ENCODE measurements at regions not wholly inside any gene's neighbourhood (a gene's known extent, or its start where the extent isn't known, plus 50 kb on each side); places are given as distances from the start of the nearest gene placed in this dataset.

DNA sequence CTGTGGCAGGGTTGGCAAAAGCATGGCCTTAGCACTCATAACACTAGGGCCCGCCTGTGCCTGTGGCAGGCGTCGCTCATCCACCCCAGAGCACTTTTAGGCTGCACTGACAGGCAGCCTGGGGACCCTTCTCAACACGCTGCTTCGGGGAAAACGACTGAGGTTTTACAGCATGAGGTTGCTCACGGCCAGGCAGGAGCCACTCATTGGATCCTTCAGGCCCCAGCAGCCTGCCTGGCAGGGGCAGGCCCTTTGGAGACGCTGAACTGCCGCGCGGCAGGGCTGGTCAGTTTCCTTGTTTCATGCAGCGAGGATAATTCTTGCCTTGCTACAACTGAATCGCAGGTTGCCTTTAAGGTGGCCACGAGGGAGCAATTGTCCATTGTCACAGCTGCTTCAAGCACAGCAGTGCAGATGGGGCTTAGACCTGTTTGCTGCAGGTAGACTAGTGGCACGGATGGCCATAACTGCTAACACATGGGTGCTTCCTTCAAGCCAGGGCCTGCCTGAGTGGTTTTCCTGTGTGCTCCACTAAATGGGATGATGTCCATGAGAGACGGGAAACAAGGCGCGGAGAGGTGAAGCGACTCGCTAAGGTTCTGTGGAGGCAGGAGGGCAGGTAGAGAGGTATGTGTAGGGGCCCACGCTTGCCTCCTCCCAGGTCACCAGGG, 49.9 kb upstream of the HS6ST1 start:
- Mint-ChIP-seq H3K9me3 (ENCODE audit: unreplicated experiment) (peaks cover 11% of the 10 kb centered on the region), H3K4me3 (ENCODE audit: unreplicated experiment) (no peak overlapping the region), H3K4me1 (ENCODE audit: low read depth, unreplicated experiment) (peaks cover 19% of the 10 kb centered on the region), H3K36me3 (ENCODE audit: unreplicated experiment) (no peaks in the 10 kb centered on the region), H3K27ac (ENCODE audit: unreplicated experiment) (peak overlapping the region; percentile 64), H3K27me3 (ENCODE audit: unreplicated experiment) (peaks cover 2% of the 10 kb centered on the region)
- TF ChIP-seq, protein P1, sequence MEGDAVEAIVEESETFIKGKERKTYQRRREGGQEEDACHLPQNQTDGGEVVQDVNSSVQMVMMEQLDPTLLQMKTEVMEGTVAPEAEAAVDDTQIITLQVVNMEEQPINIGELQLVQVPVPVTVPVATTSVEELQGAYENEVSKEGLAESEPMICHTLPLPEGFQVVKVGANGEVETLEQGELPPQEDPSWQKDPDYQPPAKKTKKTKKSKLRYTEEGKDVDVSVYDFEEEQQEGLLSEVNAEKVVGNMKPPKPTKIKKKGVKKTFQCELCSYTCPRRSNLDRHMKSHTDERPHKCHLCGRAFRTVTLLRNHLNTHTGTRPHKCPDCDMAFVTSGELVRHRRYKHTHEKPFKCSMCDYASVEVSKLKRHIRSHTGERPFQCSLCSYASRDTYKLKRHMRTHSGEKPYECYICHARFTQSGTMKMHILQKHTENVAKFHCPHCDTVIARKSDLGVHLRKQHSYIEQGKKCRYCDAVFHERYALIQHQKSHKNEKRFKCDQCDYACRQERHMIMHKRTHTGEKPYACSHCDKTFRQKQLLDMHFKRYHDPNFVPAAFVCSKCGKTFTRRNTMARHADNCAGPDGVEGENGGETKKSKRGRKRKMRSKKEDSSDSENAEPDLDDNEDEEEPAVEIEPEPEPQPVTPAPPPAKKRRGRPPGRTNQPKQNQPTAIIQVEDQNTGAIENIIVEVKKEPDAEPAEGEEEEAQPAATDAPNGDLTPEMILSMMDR (IDR thresholded peaks at IDR 0.05; ENCODE audit: partially characterized antibody, unreplicated experiment): no peak
- no peak for DNase-seq

DNA sequence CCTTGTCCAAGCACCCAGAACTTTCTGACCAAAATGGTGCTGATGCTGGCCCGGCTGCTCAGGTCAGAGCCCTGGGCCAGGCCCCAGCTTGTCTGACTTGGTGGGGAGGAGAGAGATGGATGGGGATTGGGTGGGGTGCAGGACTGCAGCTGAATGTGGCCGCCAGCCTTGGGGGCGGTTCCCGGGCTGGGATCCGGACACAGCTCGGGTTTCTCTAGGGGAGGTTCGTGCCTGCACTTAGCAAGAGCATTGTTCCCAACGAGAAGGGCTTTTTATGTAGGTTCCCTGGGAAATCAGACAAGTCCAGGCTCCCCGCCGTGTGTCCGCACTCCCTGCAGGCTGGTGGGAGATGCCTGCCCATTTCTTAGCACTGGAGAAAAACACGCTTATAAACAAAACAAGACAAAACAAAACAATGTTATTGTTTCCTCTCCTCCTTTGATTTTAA, 50.5 kb upstream of the HS6ST1 start:
- TF ChIP-seq, protein P1 (IDR thresholded peaks at IDR 0.05; ENCODE audit: partially characterized antibody, unreplicated experiment): no peak
- H3K9me3 Mint-ChIP-seq (ENCODE audit: unreplicated experiment): peaks cover 11% of the 10 kb centered on the region
- no peak overlapping the region for H3K4me3 Mint-ChIP-seq (ENCODE audit: unreplicated experiment)
- H3K27ac Mint-ChIP-seq (ENCODE audit: unreplicated experiment): peak overlapping the region; percentile 64
- peaks cover 19% of the 10 kb centered on the region for H3K4me1 Mint-ChIP-seq (ENCODE audit: low read depth, unreplicated experiment)
- H3K36me3 Mint-ChIP-seq (ENCODE audit: unreplicated experiment): no peaks in the 10 kb centered on the region
- DNase-seq: no peak
- peaks cover 2% of the 10 kb centered on the region for H3K27me3 Mint-ChIP-seq (ENCODE audit: unreplicated experiment)

DNA sequence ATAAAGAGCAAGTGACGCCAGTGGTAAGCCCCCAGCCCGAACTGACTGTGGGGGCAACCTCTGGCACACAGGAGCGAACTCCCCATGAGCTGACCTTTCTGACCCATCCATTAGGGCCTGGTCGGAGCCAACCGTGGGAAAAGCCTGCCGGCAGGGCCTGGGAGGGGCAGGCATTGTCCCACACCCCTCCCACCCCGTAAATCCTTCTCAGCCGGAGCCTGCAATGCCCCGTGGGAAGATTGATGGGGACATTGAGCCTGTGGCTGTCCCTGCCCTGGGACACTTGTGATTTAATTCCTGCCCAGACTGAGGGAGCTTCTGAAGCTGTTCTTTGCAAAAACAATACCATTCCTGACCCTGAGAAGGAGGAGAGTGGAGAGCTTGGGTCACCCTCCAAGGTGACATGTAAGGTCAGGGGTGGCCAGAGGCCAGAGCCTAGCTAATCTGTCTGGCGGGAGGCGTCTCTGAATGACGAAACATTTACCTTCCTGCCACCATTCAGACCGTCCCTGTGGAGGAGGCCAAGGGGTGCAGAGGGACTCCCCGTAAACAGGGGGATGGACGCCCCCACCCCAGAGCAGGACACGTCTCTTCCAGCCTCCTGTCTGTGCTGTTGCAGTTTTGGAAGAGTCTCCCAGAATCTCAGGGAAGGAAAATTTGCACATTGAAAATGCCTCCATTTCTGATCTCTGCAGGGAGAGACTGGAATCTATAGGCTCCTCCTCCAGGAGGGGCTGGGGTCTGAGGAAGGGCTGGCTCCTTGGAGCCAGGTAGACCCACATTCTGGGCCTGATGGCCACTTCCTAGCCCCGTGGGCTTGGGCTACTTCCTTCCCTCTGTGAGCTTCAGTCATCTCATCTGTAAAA, 51.2 kb upstream of the HS6ST1 start:
- Mint-ChIP-seq H3K36me3 (ENCODE audit: unreplicated experiment) (no peaks in the 10 kb centered on the region), H3K4me1 (ENCODE audit: low read depth, unreplicated experiment) (peaks cover 19% of the 10 kb centered on the region), H3K27me3 (ENCODE audit: unreplicated experiment) (peaks cover 2% of the 10 kb centered on the region), H3K27ac (ENCODE audit: unreplicated experiment) (no peak overlapping the region), H3K9me3 (ENCODE audit: unreplicated experiment) (peaks cover 11% of the 10 kb centered on the region), H3K4me3 (ENCODE audit: unreplicated experiment) (no peak overlapping the region)
- TF ChIP-seq, protein P1 (IDR thresholded peaks at IDR 0.05; ENCODE audit: partially characterized antibody, unreplicated experiment): no peak
- no peak for DNase-seq

DNA sequence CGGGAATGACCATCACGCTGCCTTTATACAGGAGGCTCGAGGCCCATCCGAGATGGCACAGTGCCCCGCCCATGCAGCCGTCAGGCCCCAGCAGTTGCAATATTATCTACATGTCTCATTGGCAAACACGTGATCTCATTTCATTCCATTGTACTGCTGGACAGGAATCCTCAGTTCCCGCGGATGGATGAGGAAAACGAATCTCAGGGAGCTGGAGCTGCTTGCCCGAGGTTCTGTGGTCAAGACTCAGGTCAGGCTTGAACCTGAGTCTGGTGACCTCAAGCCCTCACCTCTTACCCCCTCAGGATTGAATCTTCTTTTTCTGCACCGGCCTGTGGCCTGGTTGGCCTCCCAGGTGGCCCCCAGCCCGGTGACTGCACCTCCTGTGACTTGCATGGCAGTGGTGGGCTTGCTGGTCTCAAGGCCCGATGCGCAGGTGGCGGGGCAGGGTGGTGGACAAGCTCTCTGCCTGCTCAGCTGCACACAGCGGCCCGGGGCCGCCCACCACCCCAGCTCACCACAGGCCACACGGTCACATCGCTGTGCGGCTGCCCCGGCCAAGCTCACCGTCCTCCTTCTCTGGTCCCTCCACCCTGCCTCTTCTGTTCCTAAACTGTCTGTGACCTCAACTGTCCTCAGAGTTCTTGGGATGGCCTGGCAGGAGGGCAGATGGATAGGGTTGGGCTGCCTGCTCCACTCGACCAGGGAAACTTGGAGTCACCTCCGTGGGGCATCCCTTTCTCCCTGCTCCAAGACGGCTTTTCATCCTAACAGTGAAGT, 52.0 kb upstream of the HS6ST1 start:
- peaks cover 19% of the 10 kb centered on the region for H3K4me1 Mint-ChIP-seq (ENCODE audit: low read depth, unreplicated experiment)
- TF ChIP-seq, protein P1 (IDR thresholded peaks at IDR 0.05; ENCODE audit: partially characterized antibody, unreplicated experiment): no peak
- H3K27me3 Mint-ChIP-seq (ENCODE audit: unreplicated experiment): peaks cover 2% of the 10 kb centered on the region
- no peak overlapping the region for H3K4me3 Mint-ChIP-seq (ENCODE audit: unreplicated experiment)
- no peak overlapping the region for H3K27ac Mint-ChIP-seq (ENCODE audit: unreplicated experiment)
- DNase-seq: no peak
- no peaks in the 10 kb centered on the region for H3K36me3 Mint-ChIP-seq (ENCODE audit: unreplicated experiment)
- H3K9me3 Mint-ChIP-seq (ENCODE audit: unreplicated experiment): peaks cover 10% of the 10 kb centered on the region

Data from glutamatergic neuron (in vitro differentiated cells).